HG03175 (cell line): ENCODE measurements at regions not wholly inside any gene's neighbourhood (a gene's known extent, or its start where the extent isn't known, plus 50 kb on each side); places are given as distances from the start of the nearest gene placed in this dataset.
"Not testable (repeated sequence)": the region's sequence is repeated elsewhere in the genome, so short reads cannot be mapped to it uniquely, and the experiment has no call there.

ENCODE experiments used
- ATAC-seq: cut with Tn5 transposase; IDR thresholded peaks from one replicate; pipeline ENCODE4 v1.9.1; 2021; ENCODE audit warnings: mild to moderate bottlenecking, moderate library complexity; ENCODE audit not compliant: unreplicated experiment

DNA sequence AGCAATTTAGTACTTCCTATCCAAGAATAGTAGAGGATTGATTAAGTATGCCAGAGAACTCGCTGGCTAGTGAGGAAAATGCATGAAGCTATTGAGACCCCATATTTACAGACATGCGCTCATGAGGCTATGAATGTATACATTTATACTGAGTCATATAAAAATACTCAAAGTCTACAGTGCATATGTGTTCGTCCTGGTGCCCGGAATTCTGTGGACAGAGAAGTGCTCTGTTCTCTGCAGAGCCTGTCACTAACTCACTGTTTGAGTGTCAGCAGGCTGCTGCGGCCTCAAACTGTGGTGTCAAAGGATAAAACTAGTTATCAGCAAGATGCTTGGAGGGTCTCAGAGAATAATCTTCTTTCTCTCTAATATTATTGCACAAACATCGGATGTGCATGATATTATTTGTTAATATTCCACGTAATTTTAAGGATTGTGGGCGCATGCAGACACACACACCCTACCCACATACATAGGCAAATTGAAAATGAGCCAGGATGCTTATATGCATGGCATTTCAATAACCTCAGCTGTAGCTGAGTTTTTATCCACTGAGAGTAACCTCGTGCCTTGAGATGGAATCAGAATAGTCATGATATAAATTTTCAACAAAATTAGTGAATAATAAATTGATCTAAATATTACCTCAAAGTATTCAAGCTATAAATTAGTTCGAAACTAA is 50.0 kb upstream of the TSC22D2 start:
- no peak for ATAC-seq

DNA sequence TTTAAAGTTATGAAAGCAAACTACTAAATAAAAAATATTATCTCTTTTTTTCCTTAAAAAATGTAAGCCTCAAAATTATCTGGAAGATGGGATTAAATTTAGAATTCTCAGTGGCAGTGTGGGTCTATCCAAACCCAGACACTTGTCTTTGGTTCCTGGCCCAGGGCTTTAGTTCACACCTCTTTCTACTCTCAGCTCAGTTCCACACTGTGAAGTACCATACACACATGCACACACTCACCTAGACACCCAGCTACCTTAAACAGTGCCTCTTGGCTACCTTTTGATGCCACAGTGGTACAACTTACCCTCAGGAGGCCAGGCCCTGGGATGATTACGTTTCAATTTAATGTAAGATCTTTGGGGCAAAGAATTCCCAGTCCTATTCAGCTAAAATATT is 51.0 kb upstream of the TSC22D2 start:
- no peak for ATAC-seq

DNA sequence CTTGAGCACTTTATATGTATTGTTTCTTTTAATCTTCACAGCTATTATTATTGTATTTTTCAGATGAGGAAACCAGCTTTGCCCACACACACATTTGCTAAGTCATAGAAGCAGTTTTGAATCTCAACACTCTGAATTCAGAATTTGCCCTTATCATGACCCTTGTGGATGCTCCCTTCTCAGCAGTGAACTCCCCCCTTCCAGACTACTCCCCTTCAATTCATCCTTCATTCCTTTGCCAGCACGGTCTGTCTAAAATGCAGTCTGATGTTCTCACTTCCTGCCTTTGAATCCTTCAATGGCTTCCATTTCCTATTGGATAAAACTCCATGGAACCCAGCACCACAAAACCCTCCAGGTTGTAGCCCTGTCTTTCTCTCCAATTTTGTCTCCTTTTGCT is 52.5 kb upstream of the TSC22D2 start:
- ATAC-seq = no peak

DNA sequence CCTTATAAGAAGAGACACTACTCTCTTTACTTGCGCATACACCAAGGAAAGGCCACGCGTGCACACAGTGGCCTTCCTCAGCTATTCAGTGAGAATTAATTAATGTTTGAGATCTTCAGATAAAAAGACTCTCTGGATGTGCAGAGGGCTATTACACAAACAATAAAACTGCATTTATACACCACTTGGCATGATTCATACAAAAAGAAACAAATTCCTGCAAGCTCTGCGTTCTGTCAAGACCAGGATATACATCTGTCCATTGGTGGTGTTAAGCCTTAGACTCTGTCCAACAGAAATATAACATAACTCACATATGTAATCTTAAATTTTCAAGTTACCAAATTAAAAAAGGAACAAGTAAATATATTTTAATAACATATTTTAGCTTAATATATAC is 55.2 kb upstream of the TSC22D2 start:
- ATAC-seq = no peak

DNA sequence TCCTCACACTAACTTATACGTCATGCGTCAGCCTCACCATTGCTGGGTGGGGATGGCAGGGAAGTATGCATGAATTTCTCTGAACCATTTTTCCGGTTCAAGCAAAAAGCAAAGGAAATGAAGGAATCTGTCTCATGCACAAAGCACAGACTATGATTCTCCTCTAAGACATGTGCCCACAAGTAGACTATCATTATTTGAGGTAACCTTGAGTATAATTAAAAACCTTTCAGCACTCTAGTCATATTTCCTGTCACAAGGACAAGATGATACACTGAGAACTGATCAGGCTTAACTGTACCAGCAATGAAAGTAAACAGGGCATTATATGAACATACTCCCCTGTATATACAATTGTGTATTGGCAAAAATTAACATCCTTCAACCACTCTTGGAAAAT is 56.7 kb upstream of the TSC22D2 start:
- ATAC-seq = no peak

DNA sequence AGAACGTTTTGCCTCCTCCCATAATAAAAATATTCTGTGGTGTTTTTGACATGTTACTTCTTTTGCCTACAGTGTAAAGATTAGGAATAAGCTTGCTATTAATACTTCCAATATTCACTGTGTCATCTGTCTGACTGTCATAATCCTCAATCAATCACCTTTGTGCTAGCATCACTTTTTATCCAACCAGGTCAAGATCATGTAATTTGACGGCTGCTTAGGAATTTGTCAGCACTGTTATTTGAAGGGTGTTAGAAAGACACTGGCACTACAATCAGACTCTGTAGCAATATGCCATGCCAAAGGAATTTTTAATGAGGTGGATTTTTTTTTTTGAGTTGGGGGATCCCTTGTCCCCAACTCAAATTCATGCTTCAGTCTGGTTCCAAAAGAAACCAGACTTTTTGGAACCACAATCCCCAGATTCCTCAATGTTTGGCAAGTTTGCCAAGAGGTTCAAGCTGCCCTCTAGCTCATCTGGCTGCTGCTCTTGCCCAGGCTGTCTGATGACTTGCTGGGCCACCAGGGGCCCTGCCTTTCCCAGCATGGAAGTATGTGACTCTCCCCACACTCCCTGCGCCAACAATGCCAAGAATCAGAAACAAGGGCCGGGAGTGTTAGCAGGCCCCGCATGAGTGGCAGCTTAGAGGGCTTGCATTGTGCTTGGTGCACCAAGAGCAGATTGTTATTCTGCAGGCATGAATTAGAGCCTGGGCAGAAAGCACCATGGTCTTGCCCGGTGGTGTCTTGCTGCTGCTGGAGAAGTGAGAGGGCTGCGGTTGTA is 58.6 kb upstream of the TSC22D2 start:
- ATAC-seq = no peak

DNA sequence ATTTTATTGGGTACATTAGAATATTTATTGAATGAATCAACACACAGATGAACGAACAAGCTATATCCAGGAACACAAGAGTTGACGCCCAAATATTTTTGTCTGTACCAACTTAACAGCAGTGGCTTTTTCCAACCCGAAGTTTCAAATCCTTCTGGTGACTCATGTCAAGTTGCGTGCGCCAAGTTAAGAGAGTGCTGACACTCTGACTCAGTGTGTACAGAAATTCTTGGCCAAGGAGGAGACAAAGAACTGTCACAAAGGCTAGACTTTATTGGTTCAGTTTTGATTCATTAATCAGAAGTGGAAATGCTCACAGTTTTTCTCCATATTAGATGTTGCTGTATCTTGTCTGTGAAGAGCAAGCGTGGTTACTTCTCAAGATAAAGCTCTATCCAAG is 59.6 kb upstream of the TSC22D2 start:
- no peak for ATAC-seq

DNA sequence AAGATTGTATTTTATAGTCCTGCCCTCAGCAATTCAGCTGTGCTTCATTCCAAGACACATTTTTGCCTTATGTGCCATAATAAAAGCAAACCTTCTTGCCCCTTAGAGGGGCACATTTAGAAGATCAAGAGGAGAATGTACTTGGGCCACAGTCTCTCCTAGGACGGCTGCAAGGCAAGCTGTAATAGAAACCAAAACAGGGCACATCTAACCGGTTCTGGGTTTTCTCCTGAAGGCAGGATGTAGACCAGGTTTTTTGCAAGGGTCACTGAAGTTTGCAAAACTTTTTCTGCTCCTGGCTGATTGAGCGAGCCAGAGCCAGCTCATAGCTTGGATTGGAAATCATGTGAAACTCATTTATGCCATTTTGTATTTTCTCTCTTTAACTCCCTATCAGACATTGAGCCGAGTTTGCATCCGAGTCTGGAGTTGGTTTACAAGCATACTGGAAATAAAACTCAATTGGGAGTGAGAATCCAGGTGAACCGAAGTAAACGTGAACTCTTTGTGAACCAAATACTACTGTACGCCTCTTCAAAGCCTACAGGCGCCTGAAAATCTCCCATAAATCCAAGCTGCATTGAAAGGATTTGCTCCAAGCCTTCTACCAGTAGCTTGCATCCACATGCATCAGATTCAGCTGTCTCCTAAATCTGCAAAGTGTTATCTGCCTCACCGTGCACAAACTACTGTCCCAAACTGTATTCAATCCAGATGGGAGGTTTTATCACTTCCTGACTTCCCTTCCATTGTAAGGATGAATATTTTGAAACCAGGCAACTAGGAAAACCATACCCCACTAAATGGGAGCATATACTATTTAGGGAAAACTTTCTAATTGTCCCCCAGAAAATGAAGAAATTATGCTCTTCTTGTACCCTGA is 60.9 kb upstream of the TSC22D2 start:
- no peak for ATAC-seq

DNA sequence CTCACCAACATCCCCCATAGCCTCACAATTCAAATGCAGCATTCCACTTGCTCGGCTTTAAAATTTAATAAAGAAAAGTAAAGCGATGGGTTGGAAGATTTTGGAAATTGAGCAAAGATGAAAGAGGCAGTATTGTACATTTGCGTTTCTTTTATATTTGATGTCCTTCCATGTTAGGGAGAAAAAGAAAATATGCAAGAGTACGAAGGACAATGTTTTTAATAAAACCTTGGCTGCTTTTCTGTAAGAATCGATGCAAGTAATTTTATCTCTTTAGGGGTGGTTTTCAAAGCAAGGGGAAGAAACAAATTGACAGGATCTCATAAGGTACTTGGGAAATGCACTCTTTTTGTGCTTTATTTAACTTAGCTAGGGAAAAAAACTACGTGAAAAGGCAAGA is 61.8 kb upstream of the TSC22D2 start:
- ATAC-seq = no peak

DNA sequence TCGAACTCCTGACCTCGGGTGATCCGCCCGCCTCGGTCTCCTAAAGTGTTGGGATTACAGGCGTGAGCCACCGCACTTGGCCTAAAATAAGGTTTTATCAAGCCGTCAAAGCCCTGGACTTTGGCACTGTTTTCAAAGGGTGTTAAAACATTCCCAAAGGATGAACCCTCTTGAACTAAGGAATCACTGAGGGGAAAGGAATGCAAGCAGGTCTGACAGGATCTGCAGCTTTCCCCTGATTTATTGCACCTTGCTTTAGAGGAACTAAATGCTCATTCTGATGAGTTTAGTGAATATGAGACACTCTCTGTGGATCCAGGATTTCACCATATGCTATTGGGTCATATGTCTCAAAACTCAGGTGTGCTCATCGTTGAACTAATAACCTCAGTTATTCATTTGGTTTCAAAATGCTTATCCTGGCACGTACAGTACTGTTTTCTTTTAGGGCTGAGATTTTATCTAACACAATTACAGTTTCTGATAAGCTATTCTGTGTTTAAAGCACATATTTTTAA is 63.0 kb upstream of the TSC22D2 start:
- ATAC-seq = no peak

DNA sequence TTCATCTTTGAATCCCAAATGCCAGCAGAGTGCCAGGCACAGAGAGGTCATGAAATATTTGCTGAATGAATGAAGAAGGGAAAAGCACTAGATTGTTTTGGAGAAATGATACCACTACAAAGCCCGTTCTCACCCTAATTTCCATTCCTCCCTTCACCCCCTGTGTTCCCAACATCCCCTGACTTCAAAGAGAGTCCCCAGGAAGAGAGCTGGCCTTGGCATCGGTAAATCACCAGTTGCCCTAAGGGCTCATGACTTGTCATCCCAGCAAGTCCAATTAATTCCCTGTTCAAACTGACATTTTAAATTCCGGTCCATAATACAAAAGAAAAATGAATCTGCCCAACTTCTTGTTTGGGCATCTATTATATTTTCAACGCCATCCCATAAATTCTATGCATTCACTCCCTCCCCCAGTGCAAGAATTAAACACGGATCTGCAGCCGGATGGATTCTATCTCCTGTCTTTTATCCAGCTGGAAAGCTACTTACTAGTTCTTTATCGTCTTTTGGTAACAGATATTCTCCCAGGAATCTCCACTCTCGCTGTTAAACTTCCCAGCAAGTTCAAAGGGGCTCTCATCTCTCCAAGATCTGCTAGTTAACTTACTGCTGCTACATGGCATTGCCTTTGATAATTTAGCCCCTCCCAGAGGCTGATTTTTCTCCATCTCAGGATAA is 63.9 kb upstream of the TSC22D2 start:
- ATAC-seq = no peak

DNA sequence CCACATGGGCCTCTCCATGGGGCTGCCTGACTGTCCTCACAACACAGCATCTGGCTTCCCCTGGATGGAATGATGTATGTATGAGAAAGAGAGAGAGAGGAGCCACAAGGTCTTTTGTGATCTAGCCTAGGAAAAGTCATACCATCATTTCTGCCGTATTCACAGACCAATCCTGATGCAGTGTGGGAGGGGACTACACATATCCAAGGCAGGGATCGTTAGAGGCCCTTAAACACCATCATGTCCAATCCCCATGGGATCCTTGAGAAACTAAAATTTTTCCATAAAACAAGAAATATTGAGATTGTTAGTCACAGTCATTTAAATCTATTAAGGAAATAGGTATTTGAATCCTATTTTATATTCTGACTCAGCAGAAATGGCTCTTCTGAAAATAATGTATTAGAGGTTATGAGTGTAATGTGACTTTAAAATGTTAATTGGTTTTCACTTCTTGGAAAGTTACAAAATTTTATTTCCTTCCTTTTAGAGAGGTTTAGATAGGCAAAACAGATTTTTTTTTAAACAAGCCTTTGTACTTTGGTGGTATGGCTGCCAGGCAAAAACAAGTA is 65.1 kb upstream of the TSC22D2 start:
- no peak for ATAC-seq

DNA sequence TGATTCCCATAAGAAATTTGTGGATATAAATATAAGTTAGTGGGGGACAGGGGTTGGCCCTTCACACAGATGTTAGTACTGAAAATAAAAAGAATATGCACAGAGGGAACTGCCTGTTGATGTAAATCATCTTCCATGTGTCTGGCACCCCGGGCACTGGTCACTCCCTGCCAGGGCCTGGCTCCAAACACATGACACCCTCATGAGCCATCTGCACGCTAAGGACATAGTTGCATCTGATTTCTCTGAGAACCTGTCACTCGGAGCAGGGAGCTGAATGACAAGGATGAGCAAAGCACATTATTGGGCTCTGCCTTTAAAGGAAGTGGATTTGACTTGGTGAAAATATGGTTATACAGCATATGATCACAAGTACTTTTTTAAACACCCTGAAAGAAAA is 66.2 kb upstream of the TSC22D2 start:
- ATAC-seq = no peak

DNA sequence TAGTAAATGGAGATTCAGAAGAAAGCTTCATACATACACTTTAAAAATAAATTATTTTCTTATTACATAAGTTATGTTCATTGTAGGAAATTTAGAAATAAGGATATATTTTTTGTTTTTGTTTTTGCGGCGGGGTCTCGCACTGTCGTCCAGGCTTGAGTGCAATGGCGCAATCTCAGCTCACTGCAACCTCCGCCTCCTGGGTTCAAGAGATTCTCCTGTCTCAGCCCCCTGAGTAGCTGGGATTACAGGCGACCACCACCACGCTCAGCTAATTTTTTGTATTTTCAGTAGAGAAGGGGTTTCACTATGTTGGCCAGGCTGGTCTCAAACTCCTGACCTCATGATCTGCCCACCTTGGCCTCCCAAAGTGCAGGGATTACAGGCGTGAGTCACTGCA is 71.7 kb upstream of the TSC22D2 start:
- not testable (repeated sequence) for ATAC-seq

DNA sequence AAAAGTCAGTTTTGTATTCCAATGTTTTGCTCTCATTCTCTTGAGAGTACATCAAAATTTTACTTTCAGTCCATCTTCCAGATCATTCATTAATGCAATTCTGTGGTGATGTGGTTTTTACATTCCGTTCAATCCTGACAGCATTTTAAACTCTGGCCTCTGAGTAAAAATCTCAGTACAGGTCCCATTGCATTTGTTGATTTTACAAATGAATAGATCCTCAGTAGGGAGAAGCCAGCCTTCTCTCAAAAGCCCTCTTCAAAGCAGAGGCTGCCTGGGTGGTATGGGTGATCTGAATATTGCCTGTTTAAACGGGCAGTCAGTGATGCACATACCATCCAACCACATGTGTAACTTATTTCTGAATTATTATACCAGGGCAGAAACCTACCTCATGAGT is 72.5 kb upstream of the TSC22D2 start:
- no peak for ATAC-seq

DNA sequence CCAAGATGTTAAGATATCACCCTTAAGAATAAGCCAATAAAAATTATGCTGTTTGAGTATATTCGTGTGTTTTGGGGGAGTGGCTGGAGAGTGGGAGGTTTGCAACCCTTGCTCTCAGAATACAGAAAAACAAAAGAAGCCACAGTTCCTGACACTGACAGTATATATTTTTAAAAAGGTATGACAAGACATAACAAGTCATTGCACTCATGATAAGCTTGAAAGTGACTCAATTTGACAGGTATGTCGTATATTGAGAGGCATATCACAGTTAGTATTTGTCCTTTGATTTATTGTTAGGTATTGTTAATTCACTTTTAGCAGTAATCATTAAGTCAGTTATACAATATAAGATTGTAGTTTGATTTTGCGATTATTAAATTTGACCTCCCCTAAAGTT is 73.1 kb upstream of the TSC22D2 start:
- no peak for ATAC-seq

DNA sequence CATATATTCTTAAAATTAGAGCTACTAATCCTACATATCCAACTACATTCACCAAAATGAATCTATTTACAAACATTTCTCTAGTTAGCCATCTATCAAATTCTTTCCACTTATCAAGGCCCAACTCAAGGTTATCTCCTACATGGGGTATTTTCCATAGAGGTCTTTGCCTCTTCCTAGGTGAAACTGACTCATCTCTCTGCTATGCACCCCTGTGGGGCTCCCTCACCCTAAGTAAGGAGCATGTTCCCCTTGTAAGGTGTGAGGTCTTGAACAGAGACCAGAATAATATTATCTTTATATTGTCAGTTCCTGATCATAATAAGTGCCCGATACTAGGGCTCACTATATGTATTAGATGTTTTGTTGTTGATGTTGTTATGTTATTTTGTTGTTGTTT is 74.6 kb upstream of the TSC22D2 start:
- ATAC-seq = no peak

DNA sequence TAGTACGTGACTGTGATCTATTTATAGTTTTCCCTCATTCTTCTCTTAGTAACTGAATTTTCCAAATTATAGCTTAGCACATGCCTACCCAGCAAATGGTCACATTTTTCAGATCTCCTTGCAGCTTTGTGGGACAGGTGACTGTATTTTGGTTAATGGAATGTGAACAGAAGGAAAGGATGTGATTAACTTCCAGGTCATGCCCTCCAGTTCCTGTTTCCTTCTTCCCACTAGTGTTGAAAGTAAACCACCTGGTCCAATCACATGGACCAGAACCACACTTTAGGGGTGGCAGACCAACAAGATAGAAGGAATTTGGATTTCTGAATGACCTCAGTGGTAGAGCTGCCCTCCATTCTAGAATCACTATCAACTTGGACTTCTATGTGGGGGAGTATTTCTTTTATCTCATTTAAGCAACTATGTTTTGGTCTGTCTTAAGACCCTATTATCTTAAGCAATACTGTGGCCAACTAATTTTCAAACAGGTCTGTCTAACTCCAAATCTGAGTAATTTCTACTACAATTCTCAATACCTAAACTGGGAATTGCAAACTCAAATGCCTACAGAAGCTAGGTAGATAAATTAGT is 76.0 kb upstream of the TSC22D2 start:
- ATAC-seq = no peak

DNA sequence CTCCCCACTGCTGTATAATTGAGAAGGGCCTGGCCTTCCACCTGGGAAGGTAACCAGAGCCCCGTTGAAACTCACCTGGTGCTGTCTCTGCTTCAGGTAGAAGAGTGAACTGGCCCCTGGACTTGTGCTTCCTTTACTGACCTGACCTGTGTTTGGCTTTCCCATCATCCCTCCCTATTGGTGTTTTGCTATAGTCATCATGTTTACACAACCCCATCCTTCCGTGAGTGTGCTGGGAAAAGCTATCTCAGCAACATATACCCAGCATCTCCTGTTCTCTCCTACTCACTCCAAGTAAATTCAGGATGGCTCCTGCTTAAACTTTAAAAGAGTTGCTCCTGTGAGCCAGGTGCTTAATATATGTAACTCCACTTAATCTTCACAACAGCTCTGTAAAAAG is 77.2 kb upstream of the TSC22D2 start:
- no peak for ATAC-seq

DNA sequence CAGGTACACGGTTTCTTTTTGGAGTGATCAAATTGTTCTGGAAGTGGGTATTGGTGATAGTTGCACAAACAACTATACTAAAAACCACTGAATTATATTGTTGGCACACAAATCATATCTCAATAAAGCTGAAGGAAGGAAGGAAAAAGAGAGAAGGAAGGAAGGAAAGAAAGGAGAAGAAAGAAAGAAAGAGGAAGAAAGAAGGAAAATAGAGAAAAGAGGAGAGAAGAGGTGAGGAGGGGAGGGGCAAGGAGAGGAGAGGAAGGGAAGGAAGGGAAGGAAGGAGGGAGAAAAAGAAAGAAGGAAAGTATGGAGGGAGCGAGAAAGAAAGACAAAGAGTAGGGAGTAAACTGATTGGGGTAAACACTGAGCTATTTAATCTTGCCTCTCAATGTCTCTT is 77.9 kb upstream of the TSC22D2 start:
- no peak for ATAC-seq
